ENCODE measurements at regions not wholly inside any gene's neighbourhood (a gene's known extent, or its start where the extent isn't known, plus 50 kb on each side); places are given as distances from the start of the nearest gene placed in this dataset.
"Not testable (repeated sequence)": the region's sequence is repeated elsewhere in the genome, so short reads cannot be mapped to it uniquely, and the experiment has no call there.

GRCh38 chrX:130495502-130495901 is 93.7 kb downstream of the RBMX2 start:
- not testable (repeated sequence) for H3K36me3 ChIP-seq (ENCODE audit: control insufficient read depth in 1 of 2, insufficient read depth in 2 of 2, low read length in 2 of 2); H2BK12ac ChIP-seq (ENCODE audit: low read length); H4K91ac ChIP-seq (ENCODE audit: low read depth, low read length); H3K27ac ChIP-seq (ENCODE audit: low read depth, low read length); H3K4me1 ChIP-seq (ENCODE audit: control insufficient read depth in 1 of 2, insufficient read depth in 2 of 2, low read length in 2 of 2); H3K9me3 ChIP-seq (ENCODE audit: insufficient read depth, low read depth, low read length); H2BK120ac ChIP-seq (ENCODE audit: insufficient read depth, low read length, poor library complexity); H2BK5ac ChIP-seq (ENCODE audit: low read depth, low read length, poor library complexity); H3K9ac ChIP-seq (ENCODE audit: low read length); H3K18ac ChIP-seq (ENCODE audit: low read length); H2AK5ac ChIP-seq (ENCODE audit: low read length); DNase-seq; H3K23ac ChIP-seq (ENCODE audit: low read length); H3K4me2 ChIP-seq (ENCODE audit: low read length); H2AFZ ChIP-seq (ENCODE audit: insufficient read depth, low read length, poor library complexity); H3K4me3 ChIP-seq (ENCODE audit: low read depth, low read length); H3K79me1 ChIP-seq (ENCODE audit: low read length); H4K12ac ChIP-seq (ENCODE audit: low read depth, low read length); H4K8ac ChIP-seq (ENCODE audit: low read depth, low read length); H3K14ac ChIP-seq (ENCODE audit: low read length); H3K4ac ChIP-seq (ENCODE audit: low read depth, low read length); H3K27me3 ChIP-seq (ENCODE audit: insufficient read depth, low read length); H3K79me2 ChIP-seq (ENCODE audit: control insufficient read depth, insufficient read depth, low read length, poor library complexity)
- WGBS (ENCODE audit: extremely low coverage, insufficient coverage, insufficient read length) = no CpG with 5 or more reads among the region's 10 CpGs

- no CpG with 5 or more reads among the region's 2 CpGs for WGBS (ENCODE audit: extremely low coverage, insufficient coverage, insufficient read length)
- Histone ChIP-seq H3K4ac (ENCODE audit: low read depth, low read length) (no peak overlapping the region), H4K12ac (ENCODE audit: low read depth, low read length) (no peak overlapping the region), H3K79me1 (ENCODE audit: low read length) (no peaks in the 10 kb centered on the region), H2BK12ac (ENCODE audit: low read length) (no peak overlapping the region), H3K14ac (ENCODE audit: low read length) (no peak overlapping the region), H3K4me3 (ENCODE audit: low read depth, low read length) (no peak overlapping the region), H3K27ac (ENCODE audit: low read depth, low read length) (no peak overlapping the region), H2BK120ac (ENCODE audit: insufficient read depth, low read length, poor library complexity) (no peak overlapping the region), H3K9me3 (ENCODE audit: insufficient read depth, low read depth, low read length) (no peaks in the 10 kb centered on the region), H2AFZ (ENCODE audit: insufficient read depth, low read length, poor library complexity) (no peak overlapping the region), H3K79me2 (ENCODE audit: control insufficient read depth, insufficient read depth, low read length, poor library complexity) (no peaks in the 10 kb centered on the region), H3K36me3 (ENCODE audit: control insufficient read depth in 1 of 2, insufficient read depth in 2 of 2, low read length in 2 of 2) (no peaks in the 10 kb centered on the region), H4K8ac (ENCODE audit: low read depth, low read length) (no peak overlapping the region), H2BK5ac (ENCODE audit: low read depth, low read length, poor library complexity) (no peak overlapping the region), H3K9ac (ENCODE audit: low read length) (no peak overlapping the region), H3K27me3 (ENCODE audit: insufficient read depth, low read length) (no peaks in the 10 kb centered on the region), H2AK5ac (ENCODE audit: low read length) (no peak overlapping the region), H3K18ac (ENCODE audit: low read length) (no peak overlapping the region), H3K4me1 (ENCODE audit: control insufficient read depth in 1 of 2, insufficient read depth in 2 of 2, low read length in 2 of 2) (no peaks in the 10 kb centered on the region), H4K91ac (ENCODE audit: low read depth, low read length) (no peak overlapping the region), H3K4me2 (ENCODE audit: low read length) (no peak overlapping the region), H3K23ac (ENCODE audit: low read length) (no peak overlapping the region)
- no peak for DNase-seq
These were observed 95.7 kb downstream of the RBMX2 start for GRCh38 chrX:130497531-130497930.

GRCh38 chrX:130498653-130499274 is 97.0 kb downstream of the RBMX2 start:
- Histone ChIP-seq H3K27me3 (ENCODE audit: insufficient read depth, low read length) (no peaks in the 10 kb centered on the region), H2BK12ac (ENCODE audit: low read length) (no peak overlapping the region), H3K9me3 (ENCODE audit: insufficient read depth, low read depth, low read length) (no peaks in the 10 kb centered on the region), H3K14ac (ENCODE audit: low read length) (no peak overlapping the region), H2AK5ac (ENCODE audit: low read length) (no peak overlapping the region), H3K79me2 (ENCODE audit: control insufficient read depth, insufficient read depth, low read length, poor library complexity) (no peaks in the 10 kb centered on the region), H3K23ac (ENCODE audit: low read length) (no peak overlapping the region), H3K18ac (ENCODE audit: low read length) (no peak overlapping the region), H3K4me3 (ENCODE audit: low read depth, low read length) (no peak overlapping the region), H2AFZ (ENCODE audit: insufficient read depth, low read length, poor library complexity) (no peak overlapping the region), H4K8ac (ENCODE audit: low read depth, low read length) (no peak overlapping the region), H4K12ac (ENCODE audit: low read depth, low read length) (no peak overlapping the region), H3K4me1 (ENCODE audit: control insufficient read depth in 1 of 2, insufficient read depth in 2 of 2, low read length in 2 of 2) (no peaks in the 10 kb centered on the region), H2BK5ac (ENCODE audit: low read depth, low read length, poor library complexity) (no peak overlapping the region), H3K36me3 (ENCODE audit: control insufficient read depth in 1 of 2, insufficient read depth in 2 of 2, low read length in 2 of 2) (no peaks in the 10 kb centered on the region), H3K4me2 (ENCODE audit: low read length) (no peak overlapping the region), H3K79me1 (ENCODE audit: low read length) (no peaks in the 10 kb centered on the region), H2BK120ac (ENCODE audit: insufficient read depth, low read length, poor library complexity) (no peak overlapping the region), H3K9ac (ENCODE audit: low read length) (no peak overlapping the region), H3K27ac (ENCODE audit: low read depth, low read length) (no peak overlapping the region), H3K4ac (ENCODE audit: low read depth, low read length) (no peak overlapping the region), H4K91ac (ENCODE audit: low read depth, low read length) (no peak overlapping the region)
- WGBS (ENCODE audit: extremely low coverage, insufficient coverage, insufficient read length) = no CpG with 5 or more reads among the region's 1 CpG
- DNase-seq = no peak

- no peak overlapping the region for H4K8ac ChIP-seq (ENCODE audit: low read depth, low read length)
- H3K4ac ChIP-seq (ENCODE audit: low read depth, low read length) = no peak overlapping the region
- no peak overlapping the region for H4K12ac ChIP-seq (ENCODE audit: low read depth, low read length)
- no peaks in the 10 kb centered on the region for H3K79me1 ChIP-seq (ENCODE audit: low read length)
- no peak overlapping the region for H4K91ac ChIP-seq (ENCODE audit: low read depth, low read length)
- no peak overlapping the region for H2AK5ac ChIP-seq (ENCODE audit: low read length)
- no peaks in the 10 kb centered on the region for H3K27me3 ChIP-seq (ENCODE audit: insufficient read depth, low read length)
- H3K4me3 ChIP-seq (ENCODE audit: low read depth, low read length) = no peak overlapping the region
- H3K9ac ChIP-seq (ENCODE audit: low read length) = no peak overlapping the region
- no peak overlapping the region for H2BK120ac ChIP-seq (ENCODE audit: insufficient read depth, low read length, poor library complexity)
- H3K23ac ChIP-seq (ENCODE audit: low read length) = no peak overlapping the region
- no peaks in the 10 kb centered on the region for H3K4me1 ChIP-seq (ENCODE audit: control insufficient read depth in 1 of 2, insufficient read depth in 2 of 2, low read length in 2 of 2)
- no peak for DNase-seq
- H2BK5ac ChIP-seq (ENCODE audit: low read depth, low read length, poor library complexity) = no peak overlapping the region
- no peak overlapping the region for H3K18ac ChIP-seq (ENCODE audit: low read length)
- H3K27ac ChIP-seq (ENCODE audit: low read depth, low read length) = no peak overlapping the region
- H3K36me3 ChIP-seq (ENCODE audit: control insufficient read depth in 1 of 2, insufficient read depth in 2 of 2, low read length in 2 of 2) = no peaks in the 10 kb centered on the region
- H3K14ac ChIP-seq (ENCODE audit: low read length) = no peak overlapping the region
- H3K4me2 ChIP-seq (ENCODE audit: low read length) = no peak overlapping the region
- WGBS (ENCODE audit: extremely low coverage, insufficient coverage, insufficient read length) = 100% methylated on average over 2 of the region's 3 CpGs
- no peak overlapping the region for H2AFZ ChIP-seq (ENCODE audit: insufficient read depth, low read length, poor library complexity)
- no peaks in the 10 kb centered on the region for H3K9me3 ChIP-seq (ENCODE audit: insufficient read depth, low read depth, low read length)
- no peak overlapping the region for H2BK12ac ChIP-seq (ENCODE audit: low read length)
- no peaks in the 10 kb centered on the region for H3K79me2 ChIP-seq (ENCODE audit: control insufficient read depth, insufficient read depth, low read length, poor library complexity)
These were observed 100.3 kb downstream of the RBMX2 start for GRCh38 chrX:130502016-130502570.

All from trophoblast cell (in vitro differentiated cells and primary cell).